ENCODE measurements at regions not wholly inside any gene's neighbourhood (a gene's known extent, or its start where the extent isn't known, plus 50 kb on each side); places are given as distances from the start of the nearest gene placed in this dataset.
"Not testable (repeated sequence)": the region's sequence is repeated elsewhere in the genome, so short reads cannot be mapped to it uniquely, and the experiment has no call there.

GRCh38 chr12:126953365-126953889, 1313.5 kb upstream of the TMEM132C start:
- no peak for DNase-seq

GRCh38 chr12:126960221-126960620, 1306.7 kb upstream of the TMEM132C start:
- DNase-seq, result no peak

GRCh38 chr12:126960709-126961108, 1306.3 kb upstream of the TMEM132C start:
- DNase-seq, result no peak

- DNase-seq, result no peak
Measured at GRCh38 chr12:126963825-126964224, 1303.1 kb upstream of the TMEM132C start.

GRCh38 chr12:126966498-126966897, 1300.5 kb upstream of the TMEM132C start:
- DNase-seq, result no peak

- DNase-seq, result no peak
Measured at GRCh38 chr12:126967152-126967551, 1299.8 kb upstream of the TMEM132C start.

GRCh38 chr12:126974779-126975178, 1292.2 kb upstream of the TMEM132C start:
- DNase-seq, result no peak

GRCh38 chr12:126976579-126976978, 1290.4 kb upstream of the TMEM132C start:
- DNase-seq, result no peak

- DNase-seq, result not testable (repeated sequence)
Measured at GRCh38 chr12:126979564-126979963, 1287.4 kb upstream of the TMEM132C start.

GRCh38 chr12:126982707-126983106, 1284.3 kb upstream of the TMEM132C start:
- no peak for DNase-seq

GRCh38 chr12:126983735-126984134, 1283.2 kb upstream of the TMEM132C start:
- not testable (repeated sequence) for DNase-seq

GRCh38 chr12:126985663-126986062, 1281.3 kb upstream of the TMEM132C start:
- DNase-seq, result not testable (repeated sequence)

- DNase-seq, result no peak
Measured at GRCh38 chr12:126989532-126989931, 1277.4 kb upstream of the TMEM132C start.

- DNase-seq, result no peak
Measured at GRCh38 chr12:126993898-126994297, 1273.1 kb upstream of the TMEM132C start.

- DNase-seq, result no peak
Measured at GRCh38 chr12:126994599-126994998, 1272.4 kb upstream of the TMEM132C start.

- no peak for DNase-seq
Measured at GRCh38 chr12:126998031-126998430, 1268.9 kb upstream of the TMEM132C start.

GRCh38 chr12:126998747-126999285, 1268.2 kb upstream of the TMEM132C start:
- no peak for DNase-seq

GRCh38 chr12:126999352-126999751, 1267.6 kb upstream of the TMEM132C start:
- no peak for DNase-seq

GRCh38 chr12:127005406-127005805, 1261.6 kb upstream of the TMEM132C start:
- DNase-seq, result no peak

- no peak for DNase-seq
Measured at GRCh38 chr12:127006972-127007371, 1260.0 kb upstream of the TMEM132C start.

- no peak for DNase-seq
Measured at GRCh38 chr12:127008755-127009403, 1258.1 kb upstream of the TMEM132C start.

GRCh38 chr12:127012109-127012508, 1254.9 kb upstream of the TMEM132C start:
- no peak for DNase-seq

GRCh38 chr12:127013197-127013596, 1253.8 kb upstream of the TMEM132C start:
- DNase-seq, result no peak

GRCh38 chr12:127014079-127014478, 1252.9 kb upstream of the TMEM132C start:
- DNase-seq, result no peak

GRCh38 chr12:127024791-127025190, 1242.2 kb upstream of the TMEM132C start:
- no peak for DNase-seq

Data from activated naive CD4-positive, alpha-beta T cell treated with Interleukin-2 at 50 U/mL for 16 hours (primary cell).